Brain microvascular endothelial cell (primary cell): ENCODE measurements at regions not wholly inside any gene's neighbourhood (a gene's known extent, or its start where the extent isn't known, plus 50 kb on each side); places are given as distances from the start of the nearest gene placed in this dataset.
"Not testable (repeated sequence)": the region's sequence is repeated elsewhere in the genome, so short reads cannot be mapped to it uniquely, and the experiment has no call there.

ENCODE experiments used
- DNase-seq: peaks from one replicate; pipeline ENCODE4 v3.0.0-alpha.2; 2020
- H3K27ac ChIP-seq: fragments of 250-450 bp; sonication (Bioruptor Pico); 2 replicates; pipeline ENCODE4 v1.5.1; 2020; ENCODE audit warnings: mild to moderate bottlenecking, moderate library complexity
- H3K27me3 ChIP-seq: fragments of 250-450 bp; sonication (Bioruptor Pico); replicated peaks from 2 replicates; pipeline ENCODE4 v1.5.1; 2020; ENCODE audit warnings: mild to moderate bottlenecking
- H3K36me3 ChIP-seq: fragments of 250-450 bp; sonication (Bioruptor Pico); replicated peaks from 2 replicates; pipeline ENCODE4 v1.5.1; 2020; ENCODE audit warnings: mild to moderate bottlenecking
- H3K4me3 ChIP-seq: 2 replicates; pipeline ENCODE4 v1.5.1; 2011; ENCODE audit warnings: low read depth, mild to moderate bottlenecking, control low read depth, low read length, moderate library complexity
- CTCF ChIP-seq: IDR thresholded peaks from 2 replicates; pipeline ENCODE4 v1.5.1; 2011; ENCODE audit warnings: low read depth, mild to moderate bottlenecking, moderate library complexity, low read length, control low read depth, inconsistent platforms; ENCODE audit errors: missing control alignments
- in situ Hi-C: cut with HindIII; loops from 2 replicates; pipeline ENCODE4 v1.10.0; 2017; ENCODE audit warnings: low sequenced_read_pairs, low pct_ligation_motif_present

- no peak for TF ChIP-seq CTCF
- in situ Hi-C loops = no loop called here
These were observed 260.6 kb downstream of the GOLGA6L6 start for GRCh38 chr15:20280933-20281463.

GRCh38 chr15:20280141-20280932 is 261.3 kb downstream of the GOLGA6L6 start:
- H3K4me3 ChIP-seq, H3K27me3 ChIP-seq, H3K36me3 ChIP-seq, in situ Hi-C loops, DNase-seq, H3K27ac ChIP-seq: not testable (repeated sequence)

More at GRCh38 chr15:20280933-20281463, 260.6 kb downstream of the GOLGA6L6 start:
- Histone ChIP-seq H3K36me3 (no peaks in the 10 kb centered on the region), H3K27me3 (no peaks in the 10 kb centered on the region), H3K27ac (no peak overlapping the region), H3K4me3 (no peak overlapping the region)
- no peak for DNase-seq

- DNase-seq, H3K27me3 ChIP-seq, H3K36me3 ChIP-seq, H3K4me3 ChIP-seq, H3K27ac ChIP-seq, in situ Hi-C loops: not testable (repeated sequence)
These were observed 262.5 kb downstream of the GOLGA6L6 start for GRCh38 chr15:20279056-20279455.

GRCh38 chr15:20278376-20278775 is 263.2 kb downstream of the GOLGA6L6 start:
- in situ Hi-C loops, H3K27me3 ChIP-seq, DNase-seq: not testable (repeated sequence)

GRCh38 chr15:20277451-20277850 is 264.1 kb downstream of the GOLGA6L6 start:
- in situ Hi-C loops, H3K36me3 ChIP-seq, H3K27ac ChIP-seq, H3K4me3 ChIP-seq, DNase-seq, H3K27me3 ChIP-seq: not testable (repeated sequence)

More at GRCh38 chr15:20278376-20278775, 263.2 kb downstream of the GOLGA6L6 start:
- H3K27ac ChIP-seq, H3K36me3 ChIP-seq, H3K4me3 ChIP-seq: not testable (repeated sequence)

- H3K27me3 ChIP-seq, in situ Hi-C loops, H3K4me3 ChIP-seq, H3K36me3 ChIP-seq, H3K27ac ChIP-seq, DNase-seq: not testable (repeated sequence)
These were observed 265.1 kb downstream of the GOLGA6L6 start for GRCh38 chr15:20276312-20277114.

- H3K4me3 ChIP-seq, DNase-seq, H3K27me3 ChIP-seq, in situ Hi-C loops, H3K27ac ChIP-seq, H3K36me3 ChIP-seq: not testable (repeated sequence)
These were observed 266.1 kb downstream of the GOLGA6L6 start for GRCh38 chr15:20275373-20275967.

GRCh38 chr15:20272422-20273184 is 269.0 kb downstream of the GOLGA6L6 start:
- H3K27me3 ChIP-seq = no peaks in the 10 kb centered on the region
- DNase-seq = no peak
- H3K36me3 ChIP-seq = no peaks in the 10 kb centered on the region
- no peak overlapping the region for H3K27ac ChIP-seq
- no peak overlapping the region for H3K4me3 ChIP-seq
- in situ Hi-C loops = no loop called here
- TF ChIP-seq CTCF = no peak
